UCSD-AML1 (cell line): ENCODE measurements at regions not wholly inside any gene's neighbourhood (a gene's known extent, or its start where the extent isn't known, plus 50 kb on each side); places are given as distances from the start of the nearest gene placed in this dataset.

Experiments
- DNase-seq: peaks from one replicate; lab custom pipeline; 2025; ENCODE audit not compliant: unreplicated experiment; lab: John Stamatoyannopoulos, UW

DNA sequence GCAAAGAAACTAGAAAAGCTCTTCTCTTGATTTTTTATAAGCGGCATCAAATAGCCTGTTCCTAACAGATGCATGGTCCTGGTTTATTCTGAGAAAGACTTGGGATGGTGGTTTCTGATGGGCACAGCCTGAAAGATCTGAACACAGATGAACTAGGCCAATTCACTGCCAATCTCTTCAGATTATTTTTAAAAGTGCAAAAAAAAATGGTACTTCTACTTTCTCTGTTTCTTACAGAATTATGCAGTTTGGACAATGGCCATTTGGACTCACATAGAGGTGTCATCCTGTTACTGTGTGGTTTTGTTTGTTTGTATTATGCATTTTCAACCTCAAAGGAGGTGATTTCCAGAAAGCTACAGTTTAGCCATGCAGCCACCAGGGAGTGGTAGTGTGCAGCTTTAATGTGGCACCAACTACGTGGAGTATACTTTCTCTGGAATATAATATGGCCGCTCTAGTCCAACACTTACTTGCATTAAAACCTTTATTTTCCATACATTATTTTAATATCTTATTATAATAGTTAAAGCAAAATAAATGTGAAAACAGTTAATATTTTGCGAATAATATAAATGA, 469.8 kb upstream of the KIRREL3 start:
- DNase-seq, result peak; percentile 8

DNA sequence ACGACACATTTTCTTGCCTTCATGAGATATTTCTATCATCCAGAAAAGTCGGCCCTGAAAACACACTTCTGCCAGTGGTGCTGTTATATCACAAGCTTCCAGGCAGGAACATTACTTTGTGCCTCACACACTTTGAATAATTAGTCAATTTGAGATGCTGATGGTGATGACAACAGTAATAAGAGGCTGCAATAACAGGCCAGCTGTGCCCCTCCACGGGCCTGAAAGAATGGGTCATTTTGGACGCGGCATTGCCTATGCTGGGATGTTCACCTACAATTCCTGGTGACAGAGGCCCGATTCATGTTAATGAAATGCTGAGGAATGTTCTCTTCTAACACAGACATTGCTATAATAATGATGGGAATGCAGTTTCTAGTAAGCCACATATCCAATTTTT, 463.8 kb upstream of the KIRREL3 start:
- DNase-seq, result no peak

DNA sequence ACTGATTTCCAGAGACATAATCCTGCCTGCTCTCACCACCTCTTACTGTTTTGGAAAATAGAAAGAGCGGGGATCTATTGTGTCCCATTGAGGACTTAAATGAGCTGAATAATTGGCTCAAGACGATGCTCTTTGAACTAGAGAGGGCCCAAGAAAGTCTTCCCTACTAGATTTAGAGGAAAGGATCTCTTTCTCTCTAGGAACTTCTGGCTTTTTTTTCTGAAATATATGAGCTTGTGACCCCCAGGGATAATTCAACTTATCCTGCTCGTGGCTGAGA, 461.4 kb upstream of the KIRREL3 start:
- DNase-seq, result no peak

DNA sequence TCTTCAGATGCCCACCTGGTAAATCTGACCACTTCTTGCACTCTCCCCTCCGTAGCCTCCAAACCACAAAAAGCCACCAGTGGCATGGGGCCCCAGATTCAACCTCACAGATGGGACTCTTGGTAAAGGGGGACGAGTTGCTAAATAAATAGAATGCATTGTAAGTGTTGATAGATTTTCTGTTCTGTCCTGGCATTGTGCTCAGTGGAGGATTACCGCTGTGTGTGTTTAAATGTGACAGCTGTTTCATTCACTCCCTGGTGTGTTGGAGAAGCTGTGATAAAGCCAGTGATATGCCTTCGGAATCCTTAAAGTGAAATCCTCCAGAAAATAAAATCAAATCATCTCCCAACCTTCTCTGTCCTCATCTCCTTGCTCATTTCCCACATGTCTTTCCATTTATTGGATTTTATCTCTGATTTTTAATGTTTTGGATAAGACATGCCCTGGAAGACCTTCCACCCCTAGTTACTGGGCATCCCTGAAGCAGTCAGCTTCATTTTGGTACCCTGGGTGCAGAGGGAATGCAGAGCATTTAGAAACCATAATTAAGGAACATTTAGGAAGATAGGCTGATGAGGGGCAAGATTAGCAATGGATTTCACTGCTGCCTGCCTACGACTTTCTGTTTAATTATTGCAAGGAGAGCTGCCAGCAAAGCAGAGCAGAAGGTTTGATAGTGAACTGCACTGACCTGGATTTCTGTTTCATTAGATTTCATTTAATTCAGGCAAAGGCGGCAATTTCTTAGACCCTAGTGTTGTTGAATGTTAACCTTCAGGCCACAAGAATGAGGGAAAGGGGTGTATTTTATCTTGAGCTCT, 460.9 kb upstream of the KIRREL3 start:
- no peak for DNase-seq

DNA sequence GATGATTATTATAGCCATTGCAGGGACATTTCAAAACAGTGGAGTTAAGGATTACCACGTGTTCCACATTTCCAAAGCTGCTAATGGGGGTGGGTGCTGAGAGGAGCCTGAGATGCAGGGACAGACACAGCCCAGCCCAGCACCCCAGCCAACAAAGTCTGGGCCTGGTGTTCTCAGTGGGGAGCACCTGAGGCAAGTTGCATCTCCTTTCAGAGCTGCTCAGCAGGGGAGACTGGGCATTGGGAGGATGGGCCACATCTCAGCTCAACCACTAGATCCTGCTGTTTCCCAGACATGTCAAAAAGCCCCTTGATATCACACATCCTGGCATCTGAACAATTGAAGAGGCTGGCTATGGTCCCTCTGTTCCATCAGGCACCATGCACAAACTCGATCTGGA, 458.0 kb upstream of the KIRREL3 start:
- no peak for DNase-seq

DNA sequence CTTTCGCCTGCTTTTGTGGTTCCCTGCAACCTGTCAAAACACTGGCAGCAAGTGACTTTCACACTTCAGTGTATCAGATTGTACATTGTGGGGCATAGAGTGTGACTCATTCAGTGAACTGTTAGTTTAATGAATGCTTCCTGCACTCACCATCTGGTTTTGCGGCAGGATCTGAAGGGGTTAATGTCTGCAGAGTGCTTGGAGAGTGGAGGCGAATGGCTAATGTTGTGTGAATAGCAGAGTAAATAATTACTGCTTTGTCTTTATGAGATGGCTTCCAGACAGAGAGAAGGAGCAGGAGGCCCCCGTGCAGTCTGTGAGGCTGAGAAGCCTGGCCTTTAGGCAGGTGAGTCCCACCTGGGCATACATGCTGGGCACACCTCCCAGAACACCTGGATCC, 454.3 kb upstream of the KIRREL3 start:
- DNase-seq, result no peak

DNA sequence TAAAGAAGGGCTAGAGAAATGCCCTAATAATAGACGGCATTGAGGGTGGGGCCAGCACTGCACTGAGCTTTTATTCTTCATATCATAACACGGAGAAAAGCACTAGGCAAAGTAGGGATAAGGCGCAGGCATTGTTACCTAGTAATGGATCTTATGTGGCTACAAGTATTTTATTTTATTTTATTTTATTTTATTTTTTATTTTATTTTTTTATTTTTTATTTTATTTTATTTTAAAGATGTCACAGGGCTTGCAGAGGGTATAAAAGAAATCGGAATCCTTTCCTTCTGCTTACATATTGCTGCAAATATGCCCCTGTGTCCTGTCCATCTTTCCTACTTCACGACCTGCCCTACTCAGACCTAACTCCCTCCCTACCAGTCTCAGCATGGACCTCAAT, 452.0 kb upstream of the KIRREL3 start:
- no peak for DNase-seq

DNA sequence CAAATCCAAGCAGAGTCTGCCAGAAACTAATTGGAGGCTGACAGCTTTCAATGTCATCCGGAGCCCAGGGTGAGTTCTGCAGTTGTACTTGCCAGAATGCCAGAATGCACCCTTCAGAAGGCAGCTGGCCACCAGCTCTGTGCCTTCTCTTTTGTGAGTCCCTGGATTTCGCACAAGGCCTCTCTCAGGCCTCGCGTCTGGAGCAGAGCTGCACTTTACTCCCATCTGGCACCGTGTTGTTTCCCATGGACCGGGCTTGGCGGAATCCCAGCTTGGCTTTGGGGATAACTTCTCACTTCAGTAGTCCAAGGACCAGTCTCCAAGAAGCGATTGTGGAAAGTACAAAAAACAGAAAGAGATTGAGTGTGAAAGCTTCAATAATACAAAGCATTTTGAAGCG, 451.3 kb upstream of the KIRREL3 start:
- no peak for DNase-seq

DNA sequence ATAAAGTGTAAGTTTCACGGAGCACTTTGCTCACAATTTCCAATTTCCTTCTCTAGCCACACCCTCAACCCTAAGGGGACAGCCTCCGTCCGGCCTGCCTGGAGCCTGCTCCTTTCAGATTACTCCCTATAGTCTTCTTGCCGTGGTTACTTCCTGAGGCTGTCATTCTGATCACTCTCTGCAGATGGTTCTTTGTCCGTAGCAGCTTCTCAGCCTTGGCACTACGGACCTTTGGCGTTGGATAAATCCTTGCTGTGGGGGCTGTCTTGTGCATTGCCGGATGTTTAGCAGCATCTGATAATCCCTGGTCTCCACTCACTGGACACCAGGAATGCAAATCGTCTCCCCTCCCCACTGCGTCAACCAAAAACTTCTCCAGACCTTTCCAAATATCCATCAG, 447.5 kb upstream of the KIRREL3 start:
- DNase-seq, result no peak

DNA sequence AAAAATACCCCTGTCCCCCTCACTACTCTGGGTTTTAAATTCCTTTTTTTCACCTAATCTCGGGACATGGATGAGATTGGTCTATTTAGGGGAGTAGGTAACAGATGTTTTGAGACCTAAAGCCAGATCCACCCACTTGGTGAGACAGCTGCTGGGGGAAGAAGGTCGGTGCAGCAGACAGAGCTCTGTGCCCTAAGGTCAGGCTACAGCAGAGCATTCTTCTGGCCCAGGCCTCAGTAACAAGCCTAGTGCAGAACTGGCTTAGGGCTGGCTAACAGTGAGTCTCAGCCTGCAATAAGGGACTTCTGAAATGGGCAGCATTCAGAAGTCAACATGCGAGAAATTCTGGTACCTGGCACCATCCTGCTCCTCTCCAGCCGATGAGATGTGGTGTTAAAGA, 444.9 kb upstream of the KIRREL3 start:
- DNase-seq, result no peak

DNA sequence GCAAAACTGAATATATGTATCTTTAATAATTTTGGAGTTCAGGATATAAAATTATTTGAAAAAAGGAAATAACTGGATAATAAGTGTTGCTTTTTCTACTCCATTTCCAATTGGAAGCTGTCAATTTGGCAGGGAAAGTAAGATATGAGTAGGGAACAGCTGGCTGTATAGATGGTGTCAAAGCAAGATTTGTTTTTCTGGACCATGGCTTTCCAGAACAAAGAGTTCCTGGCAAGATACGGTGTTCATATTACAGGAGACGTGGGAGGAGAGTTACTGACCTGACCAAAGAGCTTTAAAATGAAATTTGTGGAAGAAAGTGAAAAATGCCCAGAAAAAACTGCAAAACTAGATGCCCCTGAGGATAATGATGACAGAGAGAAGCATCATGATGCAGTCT, 442.7 kb upstream of the KIRREL3 start:
- no peak for DNase-seq

DNA sequence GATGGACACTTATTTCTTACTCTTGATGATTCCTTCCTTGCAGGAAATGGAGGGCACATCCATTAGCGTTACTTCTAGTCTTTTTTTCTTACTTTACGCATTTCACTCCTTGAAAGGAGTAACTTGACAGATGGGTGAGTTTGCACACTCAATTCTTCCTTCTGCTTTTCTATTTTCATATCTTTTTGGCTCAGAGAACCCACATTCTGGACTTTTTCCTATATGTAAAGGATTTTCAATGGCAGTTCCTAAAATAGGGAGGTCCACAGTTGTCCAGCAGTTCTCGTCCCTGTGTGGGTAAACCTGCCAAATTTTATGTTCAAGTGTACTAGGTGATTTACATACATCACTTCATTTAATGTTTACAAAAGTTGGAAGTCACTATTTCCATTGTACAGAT, 440.0 kb upstream of the KIRREL3 start:
- no peak for DNase-seq

DNA sequence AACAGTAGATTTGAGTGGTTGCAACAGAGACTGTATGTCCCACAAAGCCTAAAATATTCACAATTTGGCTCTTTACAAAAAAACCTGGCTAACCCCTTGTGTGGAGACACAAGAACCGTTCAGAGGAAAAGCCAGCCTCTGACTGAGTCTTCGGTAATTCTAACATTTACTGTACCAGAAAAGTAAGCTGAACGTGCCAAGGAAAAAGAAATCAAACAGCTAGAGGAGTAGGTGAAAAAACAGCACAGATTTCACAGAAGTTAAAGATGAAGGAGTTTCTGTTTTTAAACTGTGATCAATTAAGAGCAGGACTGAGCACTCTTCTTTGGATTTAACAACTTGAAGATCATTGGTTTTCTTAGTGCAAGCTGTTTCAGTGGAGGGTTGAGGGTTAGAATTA, 424.7 kb upstream of the KIRREL3 start:
- no peak for DNase-seq

DNA sequence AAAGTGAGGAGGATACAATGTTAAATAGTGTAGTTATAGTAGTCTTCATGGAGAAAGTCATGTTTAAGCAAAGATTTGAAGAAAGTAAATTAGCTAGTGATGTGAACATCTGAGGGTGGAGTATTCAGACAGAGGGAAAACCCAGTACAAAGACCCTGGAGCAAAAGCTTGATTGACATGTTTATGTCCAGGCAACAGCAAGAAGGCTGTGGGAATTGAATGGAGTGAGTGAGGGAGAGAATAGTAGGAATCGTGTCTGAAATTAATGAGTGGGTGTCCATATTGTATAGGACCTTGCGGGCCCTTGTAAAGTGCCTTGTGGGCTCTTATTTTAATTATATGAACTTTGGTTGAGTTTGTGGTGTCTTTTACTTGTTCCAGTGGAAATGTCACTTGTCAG, 424.1 kb upstream of the KIRREL3 start:
- DNase-seq, result no peak

DNA sequence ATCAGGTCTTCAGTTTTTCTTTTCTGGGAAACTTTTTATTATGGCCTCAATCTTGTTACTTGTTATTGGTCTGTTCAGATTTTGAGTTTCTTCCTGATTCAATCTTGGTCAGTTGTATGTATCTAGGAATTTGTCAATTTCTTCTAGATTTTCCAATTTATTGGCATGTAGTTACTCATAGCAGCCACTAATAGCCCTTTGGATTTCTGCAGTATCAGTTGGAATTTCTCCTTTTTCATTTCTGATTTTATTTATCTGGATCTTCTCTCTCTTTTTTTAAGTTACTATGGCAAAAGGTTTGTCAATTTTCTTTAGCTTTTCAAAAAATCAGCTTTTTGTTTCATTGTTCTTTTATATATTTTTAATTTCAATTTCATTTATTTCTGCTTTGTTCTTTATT, 419.6 kb upstream of the KIRREL3 start:
- no peak for DNase-seq

DNA sequence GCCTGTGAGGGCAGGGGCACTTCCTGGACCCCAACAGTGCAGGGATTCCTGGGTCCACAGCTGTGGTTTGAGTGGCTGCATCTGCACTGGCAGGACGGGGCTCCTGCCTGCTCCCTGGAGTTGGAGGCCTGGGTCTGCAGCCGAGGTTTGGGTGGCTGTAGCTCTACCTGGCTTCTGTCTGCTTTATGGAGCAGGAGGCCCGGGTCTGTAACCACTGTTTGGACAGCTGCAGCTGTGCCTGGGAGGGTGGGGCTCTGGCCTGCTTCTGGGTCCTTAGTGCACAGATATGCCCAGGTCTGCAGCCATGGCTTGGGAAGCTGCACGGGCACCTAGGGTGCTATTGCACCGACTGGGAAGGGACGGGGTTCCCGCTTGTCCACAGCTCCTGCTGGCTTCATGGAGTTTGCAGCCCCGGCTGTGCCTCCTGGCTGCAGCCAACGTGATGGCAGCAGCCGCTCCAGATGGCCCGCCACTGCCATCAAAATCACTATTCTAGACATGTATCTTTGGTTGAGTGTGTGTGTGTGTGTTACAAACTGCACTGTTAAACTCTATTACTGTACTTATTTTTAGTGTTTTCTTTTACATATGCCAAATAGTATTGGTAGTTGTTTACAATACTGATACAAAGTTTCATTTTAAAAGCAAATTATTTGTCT, 412.3 kb upstream of the KIRREL3 start:
- no peak for DNase-seq

DNA sequence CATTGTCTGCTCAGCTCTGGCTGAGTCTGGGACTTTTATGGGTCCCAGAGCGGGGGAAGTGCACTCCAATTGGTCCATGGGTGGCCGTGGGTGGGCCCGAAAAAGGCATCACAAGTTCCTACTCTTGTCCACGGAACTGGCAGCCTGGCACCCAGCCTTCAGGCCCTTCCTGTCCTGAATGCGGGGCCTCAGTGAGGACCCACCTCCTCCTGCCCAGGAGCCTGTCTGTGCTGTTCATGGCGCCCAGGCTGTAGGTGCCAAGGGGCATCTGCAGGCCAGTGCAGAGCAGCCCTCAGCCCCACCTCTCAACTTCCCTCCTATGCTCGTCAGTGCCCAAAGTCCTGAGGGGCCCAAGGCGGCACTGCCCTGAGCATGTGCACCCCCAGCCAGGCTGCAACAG, 411.7 kb upstream of the KIRREL3 start:
- no peak for DNase-seq

DNA sequence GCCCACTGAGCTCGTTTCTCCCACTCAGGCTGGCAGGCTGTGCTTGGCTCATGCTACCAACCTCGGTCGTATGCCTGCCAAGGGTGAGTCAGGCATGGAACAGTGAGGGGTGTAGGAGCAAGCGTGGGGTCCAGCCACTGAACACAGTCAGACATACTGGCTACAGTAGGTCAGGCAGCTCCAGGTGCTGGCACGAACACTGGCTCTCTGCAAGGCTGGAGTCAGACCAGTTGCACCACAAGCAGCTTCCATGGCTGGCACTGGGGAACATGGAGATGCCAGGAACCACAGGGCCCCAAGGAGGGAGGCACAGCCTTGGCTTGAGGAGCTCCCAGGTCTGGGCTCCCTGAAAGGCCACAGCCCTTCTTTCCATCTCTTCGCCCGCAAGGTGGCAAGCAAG, 410.7 kb upstream of the KIRREL3 start:
- no peak for DNase-seq

DNA sequence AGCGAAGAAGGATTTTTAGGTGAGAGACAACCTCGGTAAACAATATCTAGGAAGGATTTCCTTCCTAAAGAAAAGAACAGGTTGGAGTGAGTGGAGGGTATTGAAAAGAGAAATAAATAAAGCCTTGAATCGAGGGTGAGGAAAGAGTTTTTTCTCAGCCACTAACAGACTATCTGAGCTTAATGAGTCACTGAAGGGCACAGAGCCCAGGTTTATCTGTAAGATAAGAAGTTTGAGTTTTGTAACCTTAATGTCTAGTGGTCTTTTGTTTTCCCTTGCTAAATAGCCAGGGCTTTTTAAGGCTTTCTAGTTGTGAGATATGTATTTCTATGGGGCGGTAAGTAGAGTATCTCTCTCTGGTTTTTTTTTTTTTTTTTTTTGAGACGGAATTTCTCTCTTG, 394.5 kb upstream of the KIRREL3 start:
- no peak for DNase-seq

DNA sequence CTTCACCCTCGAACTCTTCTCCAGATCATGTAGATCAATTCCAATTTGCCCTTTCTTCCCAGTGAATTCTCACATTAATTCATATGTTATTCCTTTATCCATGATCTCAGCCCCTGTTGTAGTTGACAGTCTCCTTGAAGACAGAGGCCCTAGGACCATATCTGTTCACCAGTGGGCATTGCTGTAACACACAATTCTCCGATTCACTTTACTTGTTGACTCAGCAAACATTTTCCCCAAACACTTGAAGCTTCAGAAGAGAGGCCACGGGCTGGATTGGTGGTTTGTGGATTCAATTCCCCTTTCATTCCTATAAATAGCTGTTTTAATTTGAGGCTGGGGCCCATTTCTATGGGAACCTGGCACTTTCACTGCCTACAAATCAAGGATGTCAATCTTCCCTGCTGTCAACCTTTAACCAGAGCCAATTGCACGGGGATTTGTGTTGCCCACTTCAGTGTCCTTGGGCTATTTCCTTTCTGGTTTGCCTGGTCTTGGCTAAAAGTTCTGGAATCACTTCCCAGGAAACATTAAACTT, 393.0 kb upstream of the KIRREL3 start:
- no peak for DNase-seq

DNA sequence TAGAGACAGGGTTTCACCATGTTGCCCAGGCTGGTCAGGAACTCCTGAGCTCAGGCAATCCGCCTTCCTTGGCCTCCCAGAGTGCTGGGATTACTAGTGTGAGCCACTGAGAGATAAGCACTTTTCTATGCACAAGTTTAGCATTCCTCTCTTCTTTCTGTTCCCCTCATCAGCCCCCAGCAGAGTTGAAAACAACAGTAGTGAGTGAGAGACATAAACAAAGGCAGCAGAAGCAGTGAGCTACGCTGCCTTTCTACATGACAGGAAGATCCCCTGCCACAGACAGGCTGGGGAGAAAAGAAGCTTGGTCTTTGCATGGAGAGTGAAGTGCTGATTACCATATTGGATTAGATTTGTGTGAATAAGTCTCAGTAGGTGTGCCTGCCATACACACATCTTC, 392.0 kb upstream of the KIRREL3 start:
- DNase-seq, result no peak

DNA sequence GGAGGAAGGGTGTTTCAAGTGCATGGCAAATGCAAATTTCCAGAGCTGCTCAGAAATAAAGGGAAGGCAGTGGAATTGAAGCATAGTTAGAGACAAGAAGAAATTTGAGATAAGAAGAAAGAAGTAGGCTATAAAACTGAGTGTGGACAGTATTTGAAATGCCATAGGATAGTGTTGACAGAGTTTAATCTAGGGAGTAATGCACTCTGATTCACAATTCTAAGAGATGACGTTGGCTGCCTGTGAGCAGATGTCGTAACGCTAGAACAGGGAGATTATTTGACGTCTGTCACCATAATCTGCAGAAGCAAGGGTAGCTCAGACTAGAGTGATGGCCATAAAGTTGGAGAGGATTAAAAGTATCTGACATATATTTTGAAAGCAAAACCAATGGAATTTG, 389.9 kb upstream of the KIRREL3 start:
- no peak for DNase-seq

DNA sequence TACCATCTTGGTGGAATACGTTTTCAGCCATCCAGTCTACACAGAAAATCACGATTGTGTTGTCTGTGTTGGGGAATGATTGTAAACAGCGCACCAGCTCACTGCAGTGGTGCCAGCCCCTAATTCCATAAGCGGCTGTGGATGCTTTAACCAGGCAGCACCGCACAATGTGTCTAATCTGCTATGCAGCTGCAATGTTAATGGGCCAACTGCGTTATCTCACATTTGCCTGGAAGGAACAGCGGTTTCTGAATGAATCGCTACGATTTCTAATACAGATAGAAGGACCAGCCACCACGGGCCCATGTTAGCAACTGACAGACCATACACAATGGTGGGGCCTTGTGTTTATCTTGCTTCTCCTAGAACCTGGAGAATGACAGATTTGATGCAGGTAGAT, 384.5 kb upstream of the KIRREL3 start:
- DNase-seq, result no peak
